CD4-positive, alpha-beta T cell (primary cell): ENCODE measurements at regions not wholly inside any gene's neighbourhood (a gene's known extent, or its start where the extent isn't known, plus 50 kb on each side); places are given as distances from the start of the nearest gene placed in this dataset.

Source experiments
- ATAC-seq: fragments of 200-7000 bp; cut with Tn5 transposase; one replicate; pipeline ENCODE4 v1.10.0; 2022; ENCODE audit warnings: mild to moderate bottlenecking; ENCODE audit not compliant: poor library complexity
- CTCF ChIA-PET: fragments of 350-600 bp; sonication (Branson Sonifier 250); formaldehyde crosslinking; loops from one replicate; lab custom pipeline; 2021; ENCODE audit warnings: antibody characterized with exemption, inconsistent platforms; lab: Charles Lee
- POLR2A ChIA-PET: fragments of 350-600 bp; sonication (Branson Sonifier 250); formaldehyde crosslinking; loops from one replicate; lab custom pipeline; 2021; ENCODE audit warnings: antibody characterized with exemption, inconsistent platforms; lab: Charles Lee
- DNase-seq, 14 experiments: peaks; one replicate each; pipeline ENCODE4 v3.0.0-alpha.2; 2013 to 2020; ENCODE audit warnings: mixed read lengths in 2 of 14
- H3K27ac ChIP-seq, 2 donors: one replicate each; pipeline versions ENCODE4 v1.5.1 to v1.7.0; 2013; ENCODE audit warnings: low read length in 2 of 2, low read depth in 1 of 2, mild to moderate bottlenecking in 1 of 2
- H3K27me3 ChIP-seq, 2 experiments: 1 replicate in 1 of 2; 2 replicates in 1 of 2; pipeline versions ENCODE4 v1.6.1 to v1.7.0; 2013; ENCODE audit warnings: low read length in 2 of 2, control low read depth in 1 of 2, mild to moderate bottlenecking in 1 of 2, moderate library complexity in 1 of 2; ENCODE audit not compliant: insufficient read depth in 2 of 2, control insufficient read depth in 1 of 2
- H3K36me3 ChIP-seq: one replicate; pipeline ENCODE4 v1.6.1; 2013; ENCODE audit warnings: low read length, control low read depth; ENCODE audit not compliant: insufficient read depth
- H3K4me1 ChIP-seq: one replicate; pipeline ENCODE4 v1.6.1; 2013; ENCODE audit warnings: low read length, control low read depth; ENCODE audit not compliant: insufficient read depth
- H3K4me3 ChIP-seq: one replicate; pipeline ENCODE4 v1.5.1; 2013; ENCODE audit warnings: mild to moderate bottlenecking, low read length, moderate library complexity
- H3K9me3 ChIP-seq, 2 experiments: 1 replicate in 1 of 2; 2 replicates in 1 of 2; pipeline versions ENCODE4 v1.6.1 to v1.7.0; 2013; ENCODE audit warnings: low read length in 2 of 2, mild to moderate bottlenecking in 2 of 2, control low read depth in 1 of 2, moderate library complexity in 1 of 2; ENCODE audit not compliant: control insufficient read depth in 1 of 2, insufficient read depth in 1 of 2
- H3K27ac Mint-ChIP-seq: one replicate; pipeline ENCODE4 v1.8.0; 2020; ENCODE audit warnings: mixed read lengths
- H3K27me3 Mint-ChIP-seq: one replicate; pipeline ENCODE4 v1.8.0; 2021; ENCODE audit warnings: mixed read lengths
- H3K36me3 Mint-ChIP-seq: one replicate; pipeline ENCODE4 v1.8.0; 2021; ENCODE audit warnings: low read depth, mixed read lengths
- H3K4me1 Mint-ChIP-seq: one replicate; pipeline ENCODE4 v1.8.0; 2021; ENCODE audit warnings: low read depth, mixed read lengths
- H3K4me3 Mint-ChIP-seq: one replicate; pipeline ENCODE4 v1.8.0; 2020; ENCODE audit warnings: mild to moderate bottlenecking, mixed read lengths
- H3K9me3 Mint-ChIP-seq: one replicate; pipeline ENCODE4 v1.8.0; 2020; ENCODE audit warnings: mixed read lengths
- CTCF ChIP-seq: fragments of 200-600 bp; IDR thresholded peaks from one replicate; pipeline ENCODE4 v1.8.0; 2022; ENCODE audit warnings: antibody characterized with exemption, mild to moderate bottlenecking
- intact Hi-C, 2 experiments: fragments of 100-400 bp; cut with DNase I in 1 of 2; cut with micrococcal nuclease in 1 of 2; formaldehyde crosslinking; loops; one replicate each; pipeline versions ENCODE4 v1.15.1 to v1.9.0; 2023 to 2025; cut with DNase I, micrococcal nuclease

- Mint-ChIP-seq H3K27me3 (no peaks in the 10 kb centered on the region), H3K4me1 (peaks cover 6% of the 10 kb centered on the region), H3K9me3 (no peaks in the 10 kb centered on the region), H3K27ac (no peak overlapping the region), H3K4me3 (no peak overlapping the region), H3K36me3 (peaks cover 45% of the 10 kb centered on the region)
- Histone ChIP-seq H3K4me3 (no peak overlapping the region), H3K9me3 (no peaks in the 10 kb centered on the region), H3K36me3 (peaks cover 4% of the 10 kb centered on the region), H3K27ac (no peak overlapping the region), H3K27me3 (no peaks in the 10 kb centered on the region), H3K4me1 (no peaks in the 10 kb centered on the region)
- intact Hi-C loops: no loop called here
- ChIA-PET POLR2A (no interaction called here), CTCF (no interaction called here)
- ATAC-seq (no peak), DNase-seq (no peak)
- TF ChIP-seq CTCF: no peak
These were observed 70.7 kb upstream of the PSMA6 start for GRCh38 chr14:35221462-35221861.

- no peak overlapping the region for H3K27ac Mint-ChIP-seq
- no peak overlapping the region for H3K4me3 Mint-ChIP-seq
- CTCF ChIA-PET: no interaction called here
- Histone ChIP-seq H3K4me3 (no peak overlapping the region), H3K36me3 (peaks cover 4% of the 10 kb centered on the region), H3K27me3 (no peaks in the 10 kb centered on the region), H3K4me1 (no peaks in the 10 kb centered on the region), H3K27ac (no peak overlapping the region), H3K9me3 (no peaks in the 10 kb centered on the region)
- H3K9me3 Mint-ChIP-seq: no peaks in the 10 kb centered on the region
- intact Hi-C loops: no loop called here
- H3K27me3 Mint-ChIP-seq: no peaks in the 10 kb centered on the region
- no peak for TF ChIP-seq CTCF
- POLR2A ChIA-PET: no interaction called here
- H3K36me3 Mint-ChIP-seq: peaks cover 43% of the 10 kb centered on the region
- no peak for ATAC-seq
- no peak for DNase-seq
- H3K4me1 Mint-ChIP-seq: peaks cover 6% of the 10 kb centered on the region
These were observed 69.9 kb upstream of the PSMA6 start for GRCh38 chr14:35222324-35222723.

GRCh38 chr14:35222872-35223466 lies 69.2 kb upstream of the PSMA6 start:
- Histone ChIP-seq H3K4me3 (no peak overlapping the region), H3K4me1 (no peaks in the 10 kb centered on the region), H3K27ac (no peak overlapping the region), H3K9me3 (no peaks in the 10 kb centered on the region), H3K36me3 (peaks cover 4% of the 10 kb centered on the region), H3K27me3 (no peaks in the 10 kb centered on the region)
- H3K27ac Mint-ChIP-seq: no peak overlapping the region
- CTCF ChIA-PET: no interaction called here
- intact Hi-C loops: no loop called here
- peak; percentile 44 for ATAC-seq
- POLR2A ChIA-PET: no interaction called here
- no peak overlapping the region for H3K4me3 Mint-ChIP-seq
- no peak for TF ChIP-seq CTCF
- H3K4me1 Mint-ChIP-seq: peaks cover 6% of the 10 kb centered on the region
- peaks cover 36% of the 10 kb centered on the region for H3K36me3 Mint-ChIP-seq
- no peaks in the 10 kb centered on the region for H3K9me3 Mint-ChIP-seq
- no peaks in the 10 kb centered on the region for H3K27me3 Mint-ChIP-seq
- peak in 3 of 14 experiments; percentile 14 to 33 (median 23) for DNase-seq
